A673 (cell line): ENCODE measurements at regions not wholly inside any gene's neighbourhood (a gene's known extent, or its start where the extent isn't known, plus 50 kb on each side); places are given as distances from the start of the nearest gene placed in this dataset.

Source experiments
- BruUV-seq: library from RNA; stranded (reverse); fragments of 400-500 nt; replicated peaks from 2 replicates; lab custom pipeline; 2021; lab: Mats Ljungman, UMichigan
- CTCF ChIA-PET: fragments of 300-600 bp; sonication (Branson Sonifier 250); formaldehyde crosslinking; loops from one replicate; lab custom pipeline; 2022; ENCODE audit warnings: antibody characterized with exemption; lab: Charles Lee
- POLR2A ChIA-PET: fragments of 300-600 bp; sonication (Branson Sonifier 250); formaldehyde crosslinking; loops from one replicate; lab custom pipeline; 2022; ENCODE audit warnings: antibody characterized with exemption; ENCODE audit not compliant: low non-redundant PET; lab: Charles Lee
- DNase-seq: peaks from one replicate; pipeline ENCODE4 v3.0.0-alpha.2; 2015; ENCODE audit warnings: low spot score
- H3K27ac ChIP-seq: fragments of 200-600 bp; sonication (generic); 2 replicates; pipeline ENCODE4 v1.5.1; 2016; ENCODE audit warnings: mixed run types, low read depth, mild to moderate bottlenecking, mixed read lengths, antibody characterized with exemption, low read length; ENCODE audit not compliant: poor library complexity, severe bottlenecking
- H3K27me3 ChIP-seq: fragments of 200-600 bp; sonication (generic); replicated peaks from 2 replicates; pipeline ENCODE4 v1.6.1; 2017; ENCODE audit warnings: mixed run types, low read depth, mild to moderate bottlenecking, mixed read lengths, antibody characterized with exemption, low read length; ENCODE audit not compliant: insufficient read depth, poor library complexity
- H3K36me3 ChIP-seq: fragments of 200-600 bp; sonication (generic); 2 replicates; pipeline ENCODE4 v1.6.1; 2016; ENCODE audit warnings: mixed run types, mild to moderate bottlenecking, mixed read lengths, antibody characterized with exemption, low read length; ENCODE audit not compliant: insufficient read depth, poor library complexity, severe bottlenecking
- H3K4me1 ChIP-seq: fragments of 200-600 bp; sonication (generic); 2 replicates; pipeline ENCODE4 v1.6.1; 2017; ENCODE audit warnings: mixed run types, mild to moderate bottlenecking, mixed read lengths, antibody characterized with exemption, low read length; ENCODE audit not compliant: insufficient read depth, poor library complexity, severe bottlenecking
- H3K4me3 ChIP-seq: fragments of 200-600 bp; sonication (generic); 2 replicates; pipeline ENCODE4 v1.5.1; 2016; ENCODE audit warnings: low read depth, mixed run types, mild to moderate bottlenecking, mixed read lengths, low read length; ENCODE audit not compliant: poor library complexity, severe bottlenecking
- H3K9me3 ChIP-seq: fragments of 200-600 bp; sonication (generic); 2 replicates; pipeline ENCODE4 v1.6.1; 2016; ENCODE audit warnings: mixed run types, low read depth, mild to moderate bottlenecking, mixed read lengths, antibody characterized with exemption, low read length; ENCODE audit not compliant: poor library complexity, severe bottlenecking
- EZH2 ChIP-seq: fragments of 200-600 bp; sonication (generic); IDR thresholded peaks from 2 replicates; pipeline ENCODE4 v1.6.1; 2017; ENCODE audit warnings: borderline replicate concordance, low read depth, mild to moderate bottlenecking, mixed read lengths, antibody characterized with exemption, low read length; ENCODE audit not compliant: poor library complexity, severe bottlenecking
- intact Hi-C: fragments of 100-400 bp; cut with micrococcal nuclease; formaldehyde crosslinking; loops from one replicate; pipeline ENCODE4 v1.10.0; 2022; ENCODE audit not compliant: unreplicated experiment
- TF ChIP-seq, protein P1 (sequence below): fragments of 300-800, 200-600 bp; sonication (generic); conservative IDR thresholded peaks from 2 replicates; pipeline ENCODE4 v1.5.1; 2017; ENCODE audit warnings: low read depth, mild to moderate bottlenecking, antibody characterized with exemption, low read length, moderate library complexity, mixed read lengths

DNA sequence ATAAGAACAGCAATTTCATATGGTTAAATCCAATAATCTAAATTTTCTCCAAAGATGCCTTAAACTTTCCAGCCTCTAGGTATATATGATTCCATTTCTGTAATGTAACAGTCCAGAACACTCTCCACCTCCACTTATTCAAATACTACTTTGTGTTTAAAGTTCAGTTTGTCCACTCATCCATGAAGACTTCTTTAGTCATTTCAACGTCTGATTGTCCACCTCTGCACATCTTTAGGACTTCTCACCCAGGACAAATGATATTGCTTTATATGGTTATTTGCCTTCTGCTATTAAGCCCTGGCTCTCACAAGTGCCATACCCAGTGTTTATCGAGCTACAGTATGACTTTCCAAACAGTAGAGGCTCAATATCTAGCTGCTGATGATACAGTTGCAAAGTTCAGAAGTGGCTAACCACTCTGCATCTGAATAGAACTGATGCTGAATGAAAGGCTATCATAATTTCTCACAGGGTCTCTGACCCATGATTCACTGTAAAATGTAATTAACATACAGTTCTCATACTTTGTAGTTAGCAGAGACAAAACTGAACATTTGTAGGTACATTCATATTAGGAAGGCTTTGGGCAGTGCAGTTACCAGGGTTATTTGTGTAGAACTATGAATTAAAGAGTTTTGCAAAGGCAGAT, 93.7 kb upstream of the MBNL1 start:
- Histone ChIP-seq H3K9me3 (no peaks in the 10 kb centered on the region), H3K27ac (no peak overlapping the region), H3K4me3 (no peak overlapping the region), H3K4me1 (peaks cover 5% of the 10 kb centered on the region), H3K27me3 (no peaks in the 10 kb centered on the region), H3K36me3 (no peaks in the 10 kb centered on the region)
- CTCF ChIA-PET: no interaction called here
- no TSS peak for BruUV-seq
- no peak for DNase-seq
- POLR2A ChIA-PET: no interaction called here
- TF ChIP-seq, protein P1, sequence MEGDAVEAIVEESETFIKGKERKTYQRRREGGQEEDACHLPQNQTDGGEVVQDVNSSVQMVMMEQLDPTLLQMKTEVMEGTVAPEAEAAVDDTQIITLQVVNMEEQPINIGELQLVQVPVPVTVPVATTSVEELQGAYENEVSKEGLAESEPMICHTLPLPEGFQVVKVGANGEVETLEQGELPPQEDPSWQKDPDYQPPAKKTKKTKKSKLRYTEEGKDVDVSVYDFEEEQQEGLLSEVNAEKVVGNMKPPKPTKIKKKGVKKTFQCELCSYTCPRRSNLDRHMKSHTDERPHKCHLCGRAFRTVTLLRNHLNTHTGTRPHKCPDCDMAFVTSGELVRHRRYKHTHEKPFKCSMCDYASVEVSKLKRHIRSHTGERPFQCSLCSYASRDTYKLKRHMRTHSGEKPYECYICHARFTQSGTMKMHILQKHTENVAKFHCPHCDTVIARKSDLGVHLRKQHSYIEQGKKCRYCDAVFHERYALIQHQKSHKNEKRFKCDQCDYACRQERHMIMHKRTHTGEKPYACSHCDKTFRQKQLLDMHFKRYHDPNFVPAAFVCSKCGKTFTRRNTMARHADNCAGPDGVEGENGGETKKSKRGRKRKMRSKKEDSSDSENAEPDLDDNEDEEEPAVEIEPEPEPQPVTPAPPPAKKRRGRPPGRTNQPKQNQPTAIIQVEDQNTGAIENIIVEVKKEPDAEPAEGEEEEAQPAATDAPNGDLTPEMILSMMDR: no peak
- TF ChIP-seq EZH2: no peak
- intact Hi-C loops: no loop called here

- DNase-seq: peak; percentile 28
- Histone ChIP-seq H3K36me3 (no peaks in the 10 kb centered on the region), H3K4me1 (peaks cover 5% of the 10 kb centered on the region), H3K27me3 (no peaks in the 10 kb centered on the region), H3K27ac (no peak overlapping the region), H3K4me3 (no peak overlapping the region), H3K9me3 (no peaks in the 10 kb centered on the region)
- TF ChIP-seq, protein P1: no peak
- no peak for TF ChIP-seq EZH2
- intact Hi-C loops: no loop called here
- ChIA-PET CTCF (no interaction called here), POLR2A (no interaction called here)
- BruUV-seq: no TSS peak
Measured at GRCh38 chr3:152175528-152175889, 93.2 kb upstream of the MBNL1 start.

DNA sequence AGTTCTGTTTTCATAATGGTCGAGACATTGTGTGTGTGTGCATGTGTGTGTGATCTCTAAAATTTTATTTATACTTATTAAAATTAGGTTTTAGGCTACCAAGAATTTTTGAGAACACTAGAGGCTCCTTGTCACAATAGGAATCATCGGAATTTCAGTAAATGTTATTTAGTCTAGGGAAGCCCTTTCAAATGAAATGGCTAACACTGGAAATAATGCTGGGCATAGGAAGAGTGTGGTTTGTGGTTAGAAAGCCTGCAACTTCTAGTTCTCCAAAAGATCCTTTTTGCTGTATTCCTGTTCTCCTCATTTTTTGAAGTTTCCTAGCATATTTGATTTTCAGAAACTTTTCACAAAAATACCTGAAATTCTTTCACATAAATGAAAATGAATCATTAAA, 92.5 kb upstream of the MBNL1 start:
- Histone ChIP-seq H3K4me1 (peaks cover 5% of the 10 kb centered on the region), H3K27me3 (no peaks in the 10 kb centered on the region), H3K4me3 (no peak overlapping the region), H3K27ac (no peak overlapping the region), H3K9me3 (no peaks in the 10 kb centered on the region), H3K36me3 (no peaks in the 10 kb centered on the region)
- intact Hi-C loops: no loop called here
- BruUV-seq: no TSS peak
- POLR2A ChIA-PET: no interaction called here
- CTCF ChIA-PET: no interaction called here
- TF ChIP-seq, protein P1: no peak
- TF ChIP-seq EZH2: no peak
- no peak for DNase-seq
